Inflammatory macrophage treated with lipopolysaccharide for 1 hour (primary cell): ENCODE measurements at regions not wholly inside any gene's neighbourhood (a gene's known extent, or its start where the extent isn't known, plus 50 kb on each side); places are given as distances from the start of the nearest gene placed in this dataset.

Experiments
- DNase-seq, 2 donors: peaks; one replicate each; pipeline ENCODE4 v3.0.0-alpha.2; 2020 to 2022

DNA sequence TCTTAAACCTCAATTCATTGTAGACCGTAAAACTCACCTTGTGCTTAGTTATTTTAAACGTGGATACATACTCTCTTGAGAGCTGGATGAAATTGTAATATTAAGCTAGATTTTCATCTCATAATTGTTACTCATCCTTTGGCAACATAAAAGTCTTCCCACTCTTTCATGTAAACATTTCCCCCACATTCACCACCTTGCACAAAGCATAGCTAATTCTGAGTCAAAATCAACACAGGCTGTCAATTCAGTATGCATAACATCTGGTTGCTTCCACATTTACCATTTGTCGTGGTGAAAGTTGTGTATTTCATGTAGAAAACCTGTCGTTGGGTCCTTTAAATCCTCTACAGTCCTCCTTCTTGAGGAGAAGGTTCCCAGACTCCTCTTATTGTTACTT is 524.6 kb downstream of the OTOL1 start:
- DNase-seq = no peak

DNA sequence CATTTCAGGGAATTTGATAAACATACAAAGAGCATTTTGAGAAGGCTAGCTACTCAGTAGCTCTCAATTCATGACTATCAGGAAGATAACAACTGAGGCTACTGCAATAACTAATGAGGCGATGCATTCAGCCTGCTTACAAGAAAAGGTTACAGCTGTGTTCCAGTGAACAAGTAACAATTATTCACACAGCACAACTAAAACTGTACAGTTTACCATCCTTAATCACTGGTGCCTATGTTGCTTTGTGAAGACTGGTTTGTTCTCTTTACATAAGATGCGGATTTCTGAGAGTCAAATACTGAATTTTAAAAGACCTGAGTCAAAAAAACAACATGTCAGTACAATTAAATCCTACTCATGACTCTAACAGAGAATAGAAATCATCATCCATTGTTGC is 526.3 kb downstream of the OTOL1 start:
- no peak for DNase-seq

DNA sequence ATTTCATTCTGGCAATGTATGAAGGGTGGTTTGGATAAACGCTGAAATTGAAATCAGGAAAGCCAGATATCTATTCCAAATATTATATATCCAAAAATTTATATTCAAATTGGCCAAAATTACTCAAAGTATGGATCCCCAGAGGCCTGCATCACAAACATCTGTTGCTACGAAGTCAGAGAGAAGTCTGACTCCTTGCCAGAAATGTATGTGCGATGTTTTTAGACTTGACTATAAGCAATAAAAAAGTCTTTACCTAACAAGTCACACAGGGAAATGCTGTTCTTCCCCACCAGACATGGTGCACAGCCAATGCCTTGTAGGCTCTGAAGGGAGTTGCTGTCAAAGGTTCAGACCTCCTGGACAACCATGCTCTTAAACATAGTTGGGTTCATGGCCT is 533.1 kb downstream of the OTOL1 start:
- no peak for DNase-seq

DNA sequence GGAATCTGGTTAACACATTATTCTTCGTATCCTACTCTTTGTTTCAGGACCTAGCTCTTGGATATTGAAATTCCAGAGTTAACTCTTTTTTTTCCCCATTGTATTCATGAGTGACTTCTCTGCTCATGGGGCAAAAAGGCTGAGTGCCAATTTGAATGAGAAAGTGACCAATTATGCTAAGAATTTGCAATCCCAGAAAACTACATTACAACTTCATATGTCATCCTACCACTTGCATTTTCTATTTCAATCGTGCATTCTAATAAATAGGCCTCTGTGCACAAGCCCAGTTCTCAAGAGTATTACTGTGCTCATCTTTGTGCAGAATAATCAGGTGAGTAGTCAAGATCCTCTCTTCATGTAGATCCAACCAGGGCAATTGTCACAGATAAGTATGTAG is 537.8 kb downstream of the OTOL1 start:
- DNase-seq = no peak

DNA sequence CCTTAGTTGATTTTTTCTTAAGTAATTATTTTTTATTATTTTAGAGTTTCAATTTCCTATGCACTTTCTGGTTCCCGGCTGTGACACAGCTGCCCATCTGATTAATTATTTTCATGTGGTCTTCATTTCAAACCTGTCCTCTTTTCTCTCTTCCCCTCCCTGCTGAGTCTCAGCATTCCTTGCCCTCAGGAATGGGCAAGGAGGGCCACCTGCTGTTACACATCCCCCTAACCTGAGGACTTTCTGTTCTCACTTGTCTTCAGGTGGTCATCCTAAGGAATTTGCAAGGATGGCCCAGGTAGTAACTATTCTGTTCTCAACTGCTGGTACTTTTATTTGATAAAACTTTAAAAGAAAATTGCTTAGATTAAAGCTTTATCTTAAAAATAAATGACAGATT is 545.0 kb downstream of the OTOL1 start:
- DNase-seq = no peak

DNA sequence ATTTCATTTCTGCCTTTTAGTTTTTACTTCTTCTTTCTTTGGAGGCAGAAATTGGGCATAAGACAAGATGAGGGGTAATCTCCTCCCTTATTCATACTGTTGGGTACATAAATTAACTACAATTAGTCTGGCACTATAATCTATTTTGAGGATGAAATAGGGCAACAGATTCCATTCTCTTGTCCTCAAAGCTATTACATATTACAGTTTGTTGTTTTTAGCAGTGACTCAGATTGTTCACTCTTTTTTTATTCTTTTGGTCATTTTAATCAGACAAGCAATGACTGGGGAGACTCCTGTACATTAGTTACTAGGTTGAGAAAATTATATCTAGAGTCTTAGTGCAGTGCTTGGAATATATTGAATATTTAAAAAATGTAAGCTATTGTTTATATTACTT is 556.0 kb downstream of the OTOL1 start:
- DNase-seq = no peak

DNA sequence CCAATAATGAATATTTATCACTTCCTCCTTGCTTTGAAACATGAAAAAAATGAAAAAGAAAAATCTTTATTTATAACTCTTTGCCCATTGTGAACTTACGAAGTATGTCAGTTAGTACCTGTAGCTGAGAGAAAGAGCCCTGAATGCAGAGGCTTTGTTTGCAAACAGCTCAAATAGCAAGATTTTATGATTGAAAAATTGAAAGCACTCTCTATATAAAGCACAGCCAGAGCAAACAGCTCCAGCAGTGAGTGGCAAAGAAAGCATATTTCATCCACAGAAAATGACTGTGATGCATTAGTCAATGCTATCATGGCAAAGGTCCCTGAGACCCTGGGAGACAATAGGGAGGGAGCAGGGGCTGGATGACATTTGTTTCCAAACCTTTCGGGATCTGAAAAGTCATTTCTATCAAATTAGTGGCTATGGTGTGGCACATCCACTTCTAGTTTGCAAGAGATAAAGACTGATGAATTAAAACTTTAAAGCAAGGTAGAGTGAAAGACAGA is 576.1 kb downstream of the OTOL1 start:
- no peak for DNase-seq

DNA sequence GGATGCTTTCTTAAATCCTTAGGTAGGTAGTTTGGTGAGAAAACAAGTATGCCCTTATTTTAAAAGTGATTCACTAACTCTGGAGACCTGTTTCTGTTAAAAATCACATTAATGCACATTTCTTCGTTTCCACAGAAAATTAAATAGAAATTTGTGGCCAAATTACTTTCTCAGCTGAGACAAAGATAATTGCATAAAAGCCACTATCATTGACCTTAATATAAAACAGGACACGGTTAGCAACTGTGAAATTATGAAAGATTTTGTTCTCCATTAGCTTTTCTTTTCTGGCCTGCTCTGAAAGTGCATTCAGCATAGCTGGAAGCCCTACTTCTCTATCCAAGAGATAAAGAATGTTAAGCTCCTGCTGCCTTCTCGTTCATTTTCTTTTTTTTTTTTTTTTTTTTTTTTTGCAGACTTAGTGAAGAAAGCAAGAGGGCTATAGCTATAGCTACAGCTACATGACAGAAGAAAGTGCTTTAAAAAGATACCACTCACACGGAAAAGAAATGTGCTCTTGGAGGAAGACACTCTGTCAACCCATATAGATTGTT is 576.9 kb downstream of the OTOL1 start:
- DNase-seq = no peak

DNA sequence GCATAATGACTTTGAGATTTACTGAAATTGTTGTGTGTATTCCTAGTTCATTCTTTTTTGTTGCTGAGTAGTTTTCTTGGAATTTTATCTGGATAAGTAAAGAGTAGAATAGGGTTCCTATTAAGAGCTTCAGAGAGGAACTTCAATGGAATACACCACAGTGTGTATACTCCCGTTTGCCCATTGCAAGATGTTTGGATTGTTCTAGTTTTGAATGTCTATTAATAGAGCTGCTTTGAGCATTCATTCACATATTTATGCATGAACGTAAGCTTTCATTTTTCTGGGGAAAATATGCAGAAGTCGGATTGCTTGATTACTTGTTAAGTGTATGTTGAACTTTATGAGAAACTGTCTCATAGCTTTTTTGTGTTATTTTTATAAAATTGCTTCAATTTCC is 580.5 kb downstream of the OTOL1 start:
- no peak for DNase-seq

DNA sequence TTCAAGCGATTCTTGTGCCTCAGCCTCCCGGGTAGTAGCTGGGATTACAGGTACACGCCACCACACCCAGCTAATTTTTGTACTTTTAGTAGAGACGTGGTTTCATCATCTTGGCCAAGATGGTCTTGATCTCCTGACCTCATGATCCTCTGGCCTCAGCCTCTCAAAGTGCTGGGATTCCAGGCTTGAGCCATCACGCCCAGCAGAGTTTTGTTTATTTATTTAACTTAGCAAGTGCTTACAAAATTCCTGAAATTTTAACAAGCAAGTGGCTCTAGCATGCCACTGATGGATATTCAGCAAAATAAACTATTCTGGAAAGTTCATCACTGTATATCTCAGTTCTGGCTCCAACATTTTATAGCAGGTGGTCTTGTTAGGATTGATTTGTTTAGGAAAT is 585.9 kb downstream of the OTOL1 start:
- no peak for DNase-seq

DNA sequence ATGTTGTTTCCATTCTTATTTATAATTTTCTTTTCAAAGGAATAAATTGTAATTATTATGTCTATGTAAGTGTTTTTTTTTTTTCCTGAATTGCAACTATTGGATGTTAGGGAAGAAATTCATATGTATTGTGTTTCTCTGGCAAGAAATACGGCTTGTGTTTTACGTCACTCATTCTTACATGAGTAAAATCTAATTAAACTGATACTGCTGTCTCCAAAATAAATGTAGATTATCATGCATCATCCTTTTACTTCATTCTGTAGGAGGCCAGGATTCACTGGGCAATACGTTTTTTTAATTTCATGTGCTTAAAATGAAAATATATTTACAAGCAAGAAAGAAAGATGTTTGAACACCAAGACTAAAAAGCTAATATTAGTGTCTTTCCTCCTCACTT is 590.8 kb downstream of the OTOL1 start:
- DNase-seq = no peak

DNA sequence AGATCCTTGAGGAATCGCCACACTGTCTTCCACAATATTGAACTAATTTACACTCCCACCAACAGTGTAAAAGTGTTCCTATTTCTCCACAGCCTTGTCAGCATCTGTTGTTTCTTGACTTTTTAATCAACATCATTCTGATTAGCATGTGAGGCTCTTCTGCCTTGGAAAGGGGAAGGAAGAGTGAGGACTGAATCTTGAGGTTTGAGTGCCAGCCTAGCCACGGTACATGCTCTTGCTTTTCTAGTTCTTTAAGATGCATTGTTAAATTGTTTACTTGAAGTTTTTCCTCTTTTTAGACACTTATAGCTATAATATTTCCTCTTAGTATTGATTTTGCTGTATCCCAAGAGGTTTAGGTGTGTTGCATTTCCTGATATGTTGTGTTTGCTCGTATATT is 596.1 kb downstream of the OTOL1 start:
- DNase-seq = no peak

DNA sequence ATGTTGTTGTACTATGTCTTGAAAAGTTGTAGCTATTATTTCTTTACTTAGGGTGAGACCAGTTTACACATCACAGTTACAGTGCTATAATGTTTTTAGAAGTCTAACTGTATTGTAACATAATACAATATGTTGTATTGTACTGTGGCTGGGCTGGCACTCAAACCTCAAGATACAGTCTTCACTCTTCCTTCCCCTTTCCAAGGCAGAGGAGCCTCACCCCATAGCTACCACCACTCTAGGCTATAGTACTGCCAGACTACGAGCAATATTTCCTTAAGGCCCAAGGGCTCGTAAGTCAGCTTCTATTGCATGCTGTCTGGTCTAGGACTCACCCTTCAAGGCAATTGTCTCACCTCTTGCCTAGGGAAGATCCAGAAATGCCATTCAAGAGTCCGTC is 597.7 kb downstream of the OTOL1 start:
- DNase-seq = no peak

DNA sequence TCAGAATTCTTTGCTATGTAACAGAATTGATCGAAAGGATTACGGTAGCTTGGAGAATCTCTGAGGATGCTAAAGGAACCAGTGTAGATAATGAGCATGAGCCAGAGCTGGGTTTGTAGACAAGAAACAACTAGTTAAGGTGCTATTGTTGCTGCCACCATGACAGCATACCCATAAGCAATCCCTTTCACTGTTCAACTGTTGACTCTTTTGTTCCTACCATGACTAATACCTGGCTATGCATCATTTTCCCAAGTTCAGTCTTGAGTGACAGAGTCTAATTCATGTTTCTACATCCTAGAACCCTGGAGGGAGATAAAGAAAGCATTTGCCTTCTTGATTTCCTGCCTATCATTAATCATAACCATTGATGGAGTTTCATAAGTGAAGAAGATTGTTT is 600.3 kb downstream of the OTOL1 start:
- DNase-seq = no peak

DNA sequence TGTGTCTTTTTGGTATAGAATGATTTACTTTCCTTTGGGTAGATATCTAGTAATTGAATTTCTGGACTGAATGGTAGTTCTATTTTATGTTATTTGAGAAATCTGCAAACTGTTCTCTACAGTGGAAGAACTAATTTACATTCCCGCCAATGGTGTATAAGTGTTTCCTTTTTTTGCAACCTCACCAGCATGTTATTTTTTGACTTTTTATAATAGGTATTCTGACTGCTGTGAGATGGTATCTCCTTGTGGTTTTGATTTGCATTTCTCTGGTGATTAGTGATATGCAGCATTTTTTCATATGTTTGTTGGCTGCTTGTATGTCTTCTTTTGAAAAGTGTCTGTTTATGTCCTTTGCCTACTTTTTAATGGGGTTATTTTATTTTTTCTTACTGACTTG is 607.2 kb downstream of the OTOL1 start:
- DNase-seq = no peak

DNA sequence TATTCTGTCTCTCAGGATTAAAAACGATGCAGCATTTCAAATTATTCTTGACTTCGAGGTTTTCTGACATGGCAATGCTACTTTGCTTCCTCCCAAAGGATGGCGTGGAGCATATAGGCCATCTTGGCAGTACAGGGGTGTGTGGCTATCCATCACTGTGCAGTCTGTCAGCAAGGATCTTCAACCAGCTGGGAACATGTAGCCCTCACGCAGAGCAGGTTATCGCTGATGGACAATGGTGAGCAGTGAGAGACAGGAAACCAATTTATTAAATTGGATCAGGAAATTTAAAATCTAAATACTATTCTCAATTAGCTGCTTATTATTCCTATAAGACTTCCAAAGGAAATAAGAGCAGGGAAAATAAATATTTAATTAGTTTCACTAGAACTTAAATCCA is 615.3 kb downstream of the OTOL1 start:
- no peak for DNase-seq

DNA sequence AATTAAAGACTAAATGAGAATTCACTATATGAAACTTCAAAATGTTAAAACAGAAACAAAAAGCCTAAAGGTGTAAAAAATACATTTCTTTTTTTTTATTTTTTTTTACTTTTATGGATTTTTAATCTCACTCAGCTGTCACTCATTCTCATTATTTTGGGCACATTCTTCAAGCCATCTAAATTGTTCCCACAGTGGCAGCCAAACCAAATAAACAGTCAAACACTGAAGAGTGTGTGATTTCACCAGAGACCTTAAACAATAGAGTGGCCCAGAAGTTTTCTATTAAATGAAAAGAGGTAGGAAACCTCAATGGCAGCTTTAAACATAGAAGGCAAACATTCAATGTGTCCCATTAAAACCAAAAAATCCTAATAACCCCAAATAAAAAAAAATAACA is 616.1 kb downstream of the OTOL1 start:
- DNase-seq = no peak

DNA sequence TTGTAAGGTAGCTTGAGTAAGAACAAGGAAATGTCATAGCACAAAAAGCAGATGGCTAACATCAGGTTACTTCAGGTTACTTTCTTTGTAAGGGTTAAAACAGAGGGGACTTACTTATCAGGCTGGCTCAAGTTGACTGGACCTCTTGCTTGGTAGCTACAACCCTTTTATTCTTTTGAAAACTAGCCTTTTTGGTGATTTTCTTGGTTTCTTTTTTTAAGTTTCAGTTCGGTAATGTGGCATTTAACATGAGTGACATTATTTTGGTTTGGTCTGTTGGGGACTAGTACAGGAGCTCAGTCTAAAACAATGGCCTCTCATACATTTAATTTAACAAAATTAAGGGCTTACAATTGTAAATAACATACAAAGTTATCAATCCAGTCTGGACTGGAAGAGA is 621.4 kb downstream of the OTOL1 start:
- DNase-seq = no peak

DNA sequence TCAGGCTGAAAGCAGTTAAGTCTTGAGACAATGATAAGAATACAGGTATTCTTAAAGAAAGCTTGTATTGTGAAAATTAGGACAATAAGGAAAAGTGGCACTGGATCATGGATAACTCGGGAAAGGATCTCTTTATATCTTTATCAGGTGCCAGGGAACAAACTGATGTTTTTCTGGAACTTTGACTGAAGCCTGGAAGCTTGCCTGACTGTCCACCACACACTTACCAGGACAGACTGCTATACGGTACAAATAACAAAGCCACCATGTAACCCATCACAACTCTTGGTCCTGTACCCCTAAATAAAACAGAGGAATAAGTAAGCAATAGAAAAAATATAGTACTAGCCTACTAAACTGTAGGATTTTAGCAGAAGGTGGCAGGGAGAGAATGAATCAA is 623.0 kb downstream of the OTOL1 start:
- no peak for DNase-seq

DNA sequence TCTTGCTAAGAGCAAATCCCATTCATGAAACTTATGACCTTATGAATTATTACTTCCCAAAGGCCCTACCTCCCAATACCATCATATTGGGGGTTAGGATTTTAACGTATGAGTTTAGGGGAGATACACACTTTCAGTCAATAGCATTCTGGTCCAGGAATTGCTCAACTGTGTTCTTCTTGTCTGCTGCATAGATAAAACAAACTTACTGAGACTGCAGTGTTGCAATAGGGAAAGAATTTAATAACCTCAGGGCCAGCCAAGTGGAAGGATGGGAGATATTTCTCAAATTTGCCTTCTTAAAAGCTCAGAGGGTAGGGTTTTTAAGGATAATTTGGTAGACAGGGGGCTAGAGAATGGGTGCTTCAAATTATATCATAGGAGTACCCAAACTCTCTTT is 625.8 kb downstream of the OTOL1 start:
- DNase-seq = no peak

DNA sequence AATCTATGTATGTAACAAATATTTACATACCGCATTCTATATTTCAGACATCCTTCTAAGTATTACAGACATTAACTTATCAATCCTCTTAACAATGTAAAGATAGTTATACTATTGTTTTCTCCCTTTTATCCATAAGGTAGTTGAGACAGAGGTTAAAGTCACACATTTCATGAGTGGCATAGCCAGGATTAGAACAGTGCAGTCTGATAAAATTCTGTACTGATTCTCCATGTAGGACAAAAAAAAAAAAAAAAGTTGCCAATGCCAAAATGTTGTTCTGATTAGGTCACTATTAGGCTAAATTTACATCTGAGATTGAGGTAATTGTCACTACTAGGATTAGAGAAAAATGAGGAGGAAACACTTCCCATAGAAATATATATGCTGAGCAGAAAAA is 629.2 kb downstream of the OTOL1 start:
- DNase-seq = no peak

DNA sequence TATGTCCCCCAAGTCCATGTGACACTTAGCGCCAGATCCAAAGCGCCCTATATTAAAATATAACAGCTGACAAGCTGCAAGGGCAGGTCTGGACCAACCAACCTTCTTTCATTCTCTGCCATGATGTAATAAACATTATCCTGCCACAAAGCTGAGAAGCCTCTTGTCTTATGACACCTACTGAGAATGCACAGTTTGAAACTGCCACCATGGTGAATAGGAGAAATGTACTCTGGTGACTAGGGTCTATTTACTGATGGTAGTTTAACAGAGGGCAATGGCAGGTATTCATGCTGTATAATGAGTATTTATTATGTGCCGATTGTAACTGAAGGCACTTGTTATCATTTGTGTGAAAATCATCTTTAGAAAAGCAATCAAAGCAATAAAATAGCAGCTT is 634.0 kb downstream of the OTOL1 start:
- no peak for DNase-seq

DNA sequence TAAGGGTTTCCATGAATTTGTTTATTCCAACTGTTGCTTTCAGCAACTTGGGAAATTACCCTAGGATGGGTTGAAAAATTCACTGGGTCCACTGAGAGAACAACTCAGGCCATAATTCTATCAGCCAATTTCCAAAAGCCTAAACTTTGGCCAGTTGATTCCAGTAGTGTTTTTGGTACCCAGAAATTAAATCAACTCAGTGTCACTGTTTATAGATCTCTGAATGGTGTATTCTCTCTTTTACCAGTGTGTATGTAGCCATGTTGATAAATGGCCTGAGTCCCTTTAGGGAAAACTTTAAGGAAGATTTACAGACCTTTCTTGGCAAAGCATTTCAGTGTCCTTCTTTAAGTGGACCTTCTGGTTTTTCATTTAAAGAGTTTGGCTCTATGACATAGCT is 636.4 kb downstream of the OTOL1 start:
- no peak for DNase-seq

DNA sequence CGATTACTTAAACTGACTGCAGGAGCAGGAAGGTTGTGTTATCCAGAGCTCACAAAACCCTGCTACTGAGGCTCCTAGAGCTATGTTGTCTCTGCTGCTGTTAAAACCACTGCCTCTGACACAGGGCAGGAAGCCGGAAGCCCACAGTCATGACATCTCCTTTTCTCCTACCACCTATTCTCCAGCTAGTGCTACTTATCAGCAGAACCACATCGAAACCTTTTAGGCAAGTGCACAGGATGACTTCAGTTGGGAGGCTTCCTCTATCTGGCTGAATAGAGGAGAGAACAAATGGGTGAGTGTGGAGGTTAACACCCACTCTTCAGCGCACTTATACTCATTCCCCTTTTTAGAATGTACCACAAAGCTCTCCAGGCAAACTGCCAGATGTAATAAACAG is 638.0 kb downstream of the OTOL1 start:
- DNase-seq = no peak

DNA sequence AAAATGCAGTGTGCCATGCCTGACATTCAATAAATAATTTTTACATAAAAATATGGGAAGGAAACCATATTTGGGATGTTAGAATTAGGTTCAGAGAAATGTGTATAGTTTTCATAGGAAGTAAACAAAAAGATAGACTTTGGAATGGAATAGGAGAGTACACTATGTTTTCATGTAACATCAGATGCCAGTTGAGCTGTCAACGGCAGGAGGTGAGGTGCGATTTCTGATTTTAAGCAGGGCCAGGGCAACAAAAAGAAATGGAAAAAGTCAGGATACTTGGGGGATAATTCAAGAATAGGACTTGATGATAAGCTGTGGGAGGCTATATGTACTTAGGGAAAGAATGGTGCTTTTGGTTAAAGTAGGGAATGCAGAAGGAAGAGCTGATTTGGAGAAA is 639.5 kb downstream of the OTOL1 start:
- no peak for DNase-seq

DNA sequence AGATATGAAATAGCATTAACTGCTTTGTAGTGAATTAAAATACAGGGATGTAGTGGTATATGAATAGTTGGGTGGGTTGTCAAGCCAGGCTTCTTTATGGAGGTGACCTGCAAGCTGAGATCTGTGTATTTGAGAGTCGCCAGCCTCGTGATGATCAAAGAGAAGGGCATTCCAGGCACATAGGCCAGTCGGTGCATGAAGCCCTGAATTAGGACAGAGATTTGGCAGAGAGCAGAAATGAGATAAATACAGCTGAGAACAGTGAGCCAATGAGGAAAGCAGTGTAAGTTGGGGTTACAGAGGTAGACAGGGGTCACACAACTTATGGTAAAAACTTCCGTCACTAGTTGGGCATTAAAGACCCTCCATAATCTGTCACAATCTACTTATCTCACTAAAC is 641.9 kb downstream of the OTOL1 start:
- no peak for DNase-seq
